ENCODE measurements at regions not wholly inside any gene's neighbourhood (a gene's known extent, or its start where the extent isn't known, plus 50 kb on each side); places are given as distances from the start of the nearest gene placed in this dataset.
"Not testable (repeated sequence)": the region's sequence is repeated elsewhere in the genome, so short reads cannot be mapped to it uniquely, and the experiment has no call there.

GRCh38 chr5:7117961-7118360 is 278.0 kb upstream of the ADCY2 start:
- DNase-seq = no peak

DNA sequence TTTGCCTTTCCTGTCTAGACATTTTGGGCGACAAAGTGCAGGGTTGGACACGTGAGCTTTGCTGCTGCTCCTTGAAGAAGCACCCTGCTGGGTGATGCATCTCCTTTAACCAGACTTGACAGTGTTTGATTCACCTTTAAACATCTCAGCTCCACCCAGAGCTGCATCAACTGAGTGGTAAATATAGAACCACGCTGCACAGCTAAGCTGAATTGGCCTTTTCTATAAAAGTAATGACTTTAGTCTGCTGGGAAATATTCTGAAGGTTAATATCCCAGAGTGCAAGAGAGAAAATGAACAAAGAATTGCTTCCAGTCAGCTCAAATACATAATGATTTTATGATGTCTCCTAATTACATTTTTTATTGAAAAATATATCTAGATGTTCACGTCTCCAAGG is 264.3 kb upstream of the ADCY2 start:
- no peak for DNase-seq

GRCh38 chr5:7146886-7147285 is 249.1 kb upstream of the ADCY2 start:
- DNase-seq = no peak

- DNase-seq = no peak
Measured at GRCh38 chr5:7157083-7157482, 238.9 kb upstream of the ADCY2 start.

- no peak for DNase-seq
Measured at GRCh38 chr5:7169240-7169878, 226.6 kb upstream of the ADCY2 start.

- DNase-seq = not testable (repeated sequence)
Measured at GRCh38 chr5:7170785-7171184, 225.2 kb upstream of the ADCY2 start.

DNA sequence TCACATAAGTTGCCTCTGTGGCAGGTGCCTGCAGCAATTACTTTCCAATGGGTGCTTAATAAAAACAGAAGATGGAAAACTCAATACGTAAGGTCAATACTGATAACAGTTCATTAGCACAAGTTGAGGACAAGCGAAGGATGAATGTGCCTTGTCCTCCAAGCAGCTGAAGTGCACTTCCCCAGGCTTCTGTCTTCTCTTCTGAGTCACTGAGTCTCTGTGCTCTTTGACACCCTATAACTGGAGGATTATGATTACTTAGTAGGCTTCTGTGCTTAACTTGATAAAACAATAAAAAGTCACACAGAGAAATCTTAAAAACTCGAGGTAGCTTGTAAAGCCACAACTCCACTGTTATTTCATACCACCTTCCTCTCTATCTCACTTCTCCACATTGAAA is 216.6 kb upstream of the ADCY2 start:
- DNase-seq = no peak

DNA sequence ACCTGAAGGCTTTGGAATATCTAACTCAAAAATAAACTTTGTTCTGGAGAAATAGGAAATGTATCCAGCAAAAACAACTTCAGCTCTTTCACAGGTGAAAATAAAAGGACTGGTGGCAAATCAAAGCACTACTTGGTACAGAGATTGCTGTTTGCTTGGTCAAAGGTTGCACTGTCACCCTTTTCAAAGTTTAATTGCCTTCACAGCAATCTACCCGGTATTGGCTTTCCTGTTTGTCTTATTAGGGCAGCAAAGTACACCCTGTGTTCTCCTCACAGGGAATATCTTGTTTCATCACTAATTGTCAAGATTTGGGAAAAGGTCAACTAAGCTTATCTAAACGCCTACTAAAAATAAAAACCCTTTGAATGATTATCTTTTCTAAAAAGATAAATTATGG is 214.1 kb upstream of the ADCY2 start:
- DNase-seq = no peak

GRCh38 chr5:7185742-7186141 is 210.2 kb upstream of the ADCY2 start:
- DNase-seq = no peak

GRCh38 chr5:7186818-7187217 is 209.1 kb upstream of the ADCY2 start:
- DNase-seq = no peak

GRCh38 chr5:7190712-7191250 is 205.2 kb upstream of the ADCY2 start:
- DNase-seq = no peak

GRCh38 chr5:7192016-7192415 is 203.9 kb upstream of the ADCY2 start:
- DNase-seq = no peak

DNA sequence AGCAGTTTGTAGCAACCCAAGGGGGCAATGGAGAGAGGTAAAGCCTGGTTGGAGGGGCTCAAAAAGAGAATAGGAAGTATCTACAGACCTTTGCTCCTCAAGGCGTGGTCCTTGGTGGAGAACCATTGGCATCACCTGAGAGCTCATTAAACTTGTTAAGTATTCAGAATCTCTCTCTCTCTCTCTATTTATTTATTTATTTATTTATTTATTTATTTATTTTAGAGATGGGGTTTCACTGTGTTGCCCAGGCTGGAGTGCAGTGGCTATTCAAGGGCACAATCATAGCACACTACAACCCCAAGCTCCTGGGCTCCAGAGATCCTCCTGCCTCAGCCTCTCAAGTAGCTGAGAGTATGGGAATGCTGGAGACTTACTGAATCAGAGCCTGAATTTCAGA is 193.1 kb upstream of the ADCY2 start:
- DNase-seq = no peak

DNA sequence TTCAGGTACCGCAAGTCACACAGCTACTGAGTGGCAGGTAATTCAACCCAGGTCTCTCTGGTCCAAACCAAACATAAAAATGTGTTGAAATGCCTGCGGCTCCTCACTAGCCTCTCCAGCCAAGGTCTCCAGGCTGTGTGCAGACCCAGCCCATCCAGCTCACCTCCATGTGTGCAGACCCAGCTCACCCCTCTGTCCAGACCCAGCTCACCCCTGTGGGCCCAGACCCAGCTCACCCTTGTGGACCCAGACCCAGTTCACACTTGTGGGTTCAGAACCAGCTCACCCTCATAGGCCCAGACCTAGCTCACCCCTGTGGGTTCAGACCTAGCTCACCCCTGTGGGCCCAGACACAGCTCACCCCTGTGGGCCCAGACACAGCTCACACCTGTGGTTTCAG is 188.0 kb upstream of the ADCY2 start:
- DNase-seq = no peak

DNA sequence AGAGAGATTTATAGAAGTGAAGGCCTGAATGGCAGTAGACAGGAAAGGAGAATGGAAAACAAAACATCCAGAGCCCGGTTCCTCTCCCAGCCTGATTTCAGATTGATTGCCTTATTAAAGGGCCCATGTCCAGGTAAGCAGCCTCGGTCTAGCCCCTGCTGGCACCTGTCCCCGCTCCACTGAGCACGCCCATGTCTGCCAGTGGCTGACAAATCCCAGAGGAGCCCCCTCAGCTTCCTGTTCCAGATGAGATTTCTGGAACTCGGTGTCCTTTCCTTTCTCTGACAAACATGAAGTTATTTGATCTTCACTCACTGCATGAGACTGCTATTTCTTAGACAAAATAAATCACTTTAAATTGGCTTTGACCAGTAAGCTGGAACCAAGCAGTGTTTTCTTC is 187.0 kb upstream of the ADCY2 start:
- no peak for DNase-seq

GRCh38 chr5:7209658-7210057 is 186.3 kb upstream of the ADCY2 start:
- no peak for DNase-seq

GRCh38 chr5:7210549-7210948 is 185.4 kb upstream of the ADCY2 start:
- DNase-seq = no peak

- no peak for DNase-seq
Measured at GRCh38 chr5:7213525-7213924, 182.4 kb upstream of the ADCY2 start.

DNA sequence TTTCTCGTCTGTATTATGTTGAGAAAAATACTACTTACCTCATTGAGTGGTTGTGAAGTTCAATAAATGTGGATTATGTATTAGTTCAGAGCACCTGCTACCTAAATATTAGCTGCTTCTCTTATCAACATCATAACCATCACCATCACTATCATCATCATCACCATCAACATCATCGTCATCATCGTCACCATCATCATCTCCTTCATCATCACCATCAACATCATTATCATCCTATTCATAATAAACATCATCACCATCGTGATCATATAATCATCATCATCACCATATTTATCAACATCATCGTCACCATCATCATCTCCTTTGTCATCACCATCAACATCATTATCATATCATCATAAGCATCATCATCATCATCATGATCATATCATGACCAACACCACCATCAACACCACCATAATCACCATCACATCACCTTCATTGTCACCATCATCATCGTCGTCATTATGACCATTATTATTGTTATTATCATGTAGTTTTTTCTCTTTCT is 181.0 kb upstream of the ADCY2 start:
- DNase-seq = no peak

DNA sequence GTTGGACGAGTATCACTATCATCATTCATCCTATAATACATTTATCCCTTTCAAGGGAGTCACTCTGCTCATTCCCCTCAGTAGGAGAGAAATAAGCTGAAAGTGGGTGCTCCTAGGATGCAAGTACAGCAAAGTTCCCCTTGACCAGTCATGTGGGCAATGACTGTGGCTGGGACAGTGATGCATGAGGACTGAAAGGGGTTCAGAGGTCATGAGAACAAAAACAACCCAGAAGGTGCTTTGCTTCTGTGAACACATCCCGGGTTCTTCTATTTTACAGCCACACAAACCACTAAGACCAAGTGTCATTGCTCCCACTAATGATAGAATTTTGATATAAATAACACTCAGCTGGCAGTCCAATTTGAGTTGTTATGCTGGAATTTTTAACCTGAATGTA is 177.8 kb upstream of the ADCY2 start:
- no peak for DNase-seq

DNA sequence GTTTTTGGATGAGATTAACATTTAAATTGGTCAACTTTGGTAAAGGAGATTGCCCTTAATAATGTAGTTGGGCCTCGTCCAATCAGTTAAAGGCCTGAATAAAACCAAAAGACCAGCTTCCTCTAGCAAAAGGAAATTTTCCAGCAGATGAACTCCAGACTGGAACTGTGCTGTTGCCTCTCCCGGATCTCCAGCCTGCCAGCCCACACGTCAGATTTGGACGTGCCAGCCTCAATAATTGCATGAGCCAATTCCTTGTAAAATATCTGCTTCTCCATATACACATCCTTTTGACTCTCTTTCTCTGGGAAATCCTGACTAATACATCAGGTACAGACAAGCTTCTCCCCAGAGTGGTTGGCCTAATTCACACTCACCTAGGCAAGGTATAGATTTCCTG is 175.8 kb upstream of the ADCY2 start:
- no peak for DNase-seq

- no peak for DNase-seq
Measured at GRCh38 chr5:7221041-7221440, 174.9 kb upstream of the ADCY2 start.

DNA sequence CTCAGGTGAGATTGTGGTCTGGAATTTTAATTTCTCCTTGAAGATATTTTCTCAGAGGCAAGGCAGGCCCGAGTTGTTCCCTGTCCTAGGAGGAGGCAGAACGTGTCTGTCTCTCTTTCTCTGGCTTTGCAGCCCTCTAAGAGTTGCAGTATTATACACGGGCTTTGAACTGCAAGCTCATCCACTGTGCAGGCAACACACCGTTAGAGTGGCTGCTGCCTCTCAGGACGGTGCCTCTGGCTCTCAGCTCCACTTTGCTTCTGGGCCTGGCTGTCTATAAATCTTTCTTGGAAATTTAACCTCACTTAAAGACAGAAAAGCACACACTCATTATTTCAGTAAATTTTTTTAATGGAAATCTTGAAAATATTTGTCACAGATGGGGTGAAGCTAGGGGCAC is 170.1 kb upstream of the ADCY2 start:
- no peak for DNase-seq

DNA sequence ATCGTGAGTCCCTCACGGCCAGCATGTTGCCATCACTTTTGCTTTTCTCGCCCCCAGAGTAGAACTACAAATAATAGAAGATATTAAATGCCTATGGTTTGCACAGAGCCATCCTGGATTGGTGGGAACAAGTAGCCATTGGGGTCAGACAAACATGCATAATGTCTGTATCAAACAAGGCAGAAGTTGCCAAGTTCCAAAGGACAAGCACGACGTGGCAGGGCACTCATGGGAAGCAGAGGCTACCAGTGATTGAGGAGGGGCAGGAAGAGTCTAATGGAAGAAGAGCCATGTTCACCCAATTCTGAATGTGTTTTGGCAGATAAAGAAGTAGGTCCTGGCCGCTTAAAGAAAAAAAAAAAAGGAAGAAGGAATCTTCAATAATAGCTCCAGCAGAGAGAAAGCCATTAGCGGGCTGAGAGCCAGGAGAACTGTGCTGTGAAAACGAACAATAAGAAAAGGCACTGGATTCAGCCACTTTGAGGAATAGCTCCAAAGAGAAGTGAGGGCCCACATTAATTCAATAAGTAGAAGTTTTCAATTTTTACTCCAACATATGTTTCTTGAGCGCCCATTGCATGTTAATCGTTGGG is 153.7 kb upstream of the ADCY2 start:
- no peak for DNase-seq

GRCh38 chr5:7244208-7244607 is 151.7 kb upstream of the ADCY2 start:
- no peak for DNase-seq
